ENCODE measurements at regions not wholly inside any gene's neighbourhood (a gene's known extent, or its start where the extent isn't known, plus 50 kb on each side); places are given as distances from the start of the nearest gene placed in this dataset.

GRCh38 chr19:29294343-29294811 is 81.4 kb upstream of the UQCRFS1 start:
- no peak for TF ChIP-seq MYC (IDR thresholded peaks at IDR 0.05; ENCODE audit: borderline replicate concordance, low read length)
- TF ChIP-seq SMC3 (IDR thresholded peaks at IDR 0.05) = no peak
- TF ChIP-seq ZFP36 (IDR thresholded peaks at IDR 0.05; ENCODE audit: borderline replicate concordance, partially characterized antibody) = no peak
- TF ChIP-seq, protein P1, sequence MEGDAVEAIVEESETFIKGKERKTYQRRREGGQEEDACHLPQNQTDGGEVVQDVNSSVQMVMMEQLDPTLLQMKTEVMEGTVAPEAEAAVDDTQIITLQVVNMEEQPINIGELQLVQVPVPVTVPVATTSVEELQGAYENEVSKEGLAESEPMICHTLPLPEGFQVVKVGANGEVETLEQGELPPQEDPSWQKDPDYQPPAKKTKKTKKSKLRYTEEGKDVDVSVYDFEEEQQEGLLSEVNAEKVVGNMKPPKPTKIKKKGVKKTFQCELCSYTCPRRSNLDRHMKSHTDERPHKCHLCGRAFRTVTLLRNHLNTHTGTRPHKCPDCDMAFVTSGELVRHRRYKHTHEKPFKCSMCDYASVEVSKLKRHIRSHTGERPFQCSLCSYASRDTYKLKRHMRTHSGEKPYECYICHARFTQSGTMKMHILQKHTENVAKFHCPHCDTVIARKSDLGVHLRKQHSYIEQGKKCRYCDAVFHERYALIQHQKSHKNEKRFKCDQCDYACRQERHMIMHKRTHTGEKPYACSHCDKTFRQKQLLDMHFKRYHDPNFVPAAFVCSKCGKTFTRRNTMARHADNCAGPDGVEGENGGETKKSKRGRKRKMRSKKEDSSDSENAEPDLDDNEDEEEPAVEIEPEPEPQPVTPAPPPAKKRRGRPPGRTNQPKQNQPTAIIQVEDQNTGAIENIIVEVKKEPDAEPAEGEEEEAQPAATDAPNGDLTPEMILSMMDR (IDR thresholded peaks at IDR 0.05) = no peak
- TF ChIP-seq MAFK (IDR thresholded peaks at IDR 0.05; ENCODE audit: partially characterized antibody) = peak; percentile 19
- TF ChIP-seq MAX (IDR thresholded peaks at IDR 0.05) = peak; percentile 36; the same call in 1 of the 2 replicates
- no peak for TF ChIP-seq POLR2A (IDR thresholded peaks at IDR 0.05; ENCODE audit: low read length)

Measured in A549 (cell line).